ENCODE measurements at regions not wholly inside any gene's neighbourhood (a gene's known extent, or its start where the extent isn't known, plus 50 kb on each side); places are given as distances from the start of the nearest gene placed in this dataset.

GRCh38 chr7:26034391-26034790 lies 117.6 kb upstream of the NFE2L3 start:
- no peak for TF ChIP-seq EP300 (IDR thresholded peaks at IDR 0.05)
- no peak for TF ChIP-seq POLR2A (IDR thresholded peaks at IDR 0.05)
